Lower lobe of right lung (tissue), 2 donors: ENCODE measurements at regions not wholly inside any gene's neighbourhood (a gene's known extent, or its start where the extent isn't known, plus 50 kb on each side); places are given as distances from the start of the nearest gene placed in this dataset.

ENCODE experiments used
- ATAC-seq, 2 donors: fragments of 200-7000 bp; cut with Tn5 transposase; one replicate each; pipeline ENCODE4 v1.9.1; 2020 to 2022; ENCODE audit warnings: mild to moderate bottlenecking in 2 of 2, moderate library complexity in 2 of 2
- DNase-seq: peaks from one replicate; pipeline ENCODE4 v3.0.0-alpha.2; 2020
- H3K27ac ChIP-seq: fragments of 200-600 bp; one replicate; pipeline ENCODE4 v1.8.0; 2022
- H3K27me3 ChIP-seq: fragments of 200-600 bp; one replicate; pipeline ENCODE4 v1.8.0; 2022; ENCODE audit warnings: low read depth
- H3K36me3 ChIP-seq: fragments of 200-600 bp; one replicate; pipeline ENCODE4 v1.8.0; 2022; ENCODE audit warnings: mild to moderate bottlenecking
- H3K4me1 ChIP-seq: fragments of 200-600 bp; one replicate; pipeline ENCODE4 v1.8.0; 2022
- H3K4me3 ChIP-seq: fragments of 200-600 bp; one replicate; pipeline ENCODE4 v1.8.0; 2022; ENCODE audit warnings: mild to moderate bottlenecking
- H3K9me3 ChIP-seq: fragments of 200-600 bp; one replicate; pipeline ENCODE4 v1.8.0; 2022
- intact Hi-C: fragments of 100-400 bp; cut with DNase I; formaldehyde crosslinking; loops from one replicate; pipeline ENCODE4 v1.11.0; 2022
- TF ChIP-seq, protein P1 (sequence below): fragments of 200-600 bp; IDR thresholded peaks from one replicate; pipeline ENCODE4 v1.8.0; 2022; ENCODE audit warnings: antibody characterized with exemption, mild to moderate bottlenecking
- donor health status: DM: no; HTN: yes; CAD: no; lungs with severe emphysema.

DNA sequence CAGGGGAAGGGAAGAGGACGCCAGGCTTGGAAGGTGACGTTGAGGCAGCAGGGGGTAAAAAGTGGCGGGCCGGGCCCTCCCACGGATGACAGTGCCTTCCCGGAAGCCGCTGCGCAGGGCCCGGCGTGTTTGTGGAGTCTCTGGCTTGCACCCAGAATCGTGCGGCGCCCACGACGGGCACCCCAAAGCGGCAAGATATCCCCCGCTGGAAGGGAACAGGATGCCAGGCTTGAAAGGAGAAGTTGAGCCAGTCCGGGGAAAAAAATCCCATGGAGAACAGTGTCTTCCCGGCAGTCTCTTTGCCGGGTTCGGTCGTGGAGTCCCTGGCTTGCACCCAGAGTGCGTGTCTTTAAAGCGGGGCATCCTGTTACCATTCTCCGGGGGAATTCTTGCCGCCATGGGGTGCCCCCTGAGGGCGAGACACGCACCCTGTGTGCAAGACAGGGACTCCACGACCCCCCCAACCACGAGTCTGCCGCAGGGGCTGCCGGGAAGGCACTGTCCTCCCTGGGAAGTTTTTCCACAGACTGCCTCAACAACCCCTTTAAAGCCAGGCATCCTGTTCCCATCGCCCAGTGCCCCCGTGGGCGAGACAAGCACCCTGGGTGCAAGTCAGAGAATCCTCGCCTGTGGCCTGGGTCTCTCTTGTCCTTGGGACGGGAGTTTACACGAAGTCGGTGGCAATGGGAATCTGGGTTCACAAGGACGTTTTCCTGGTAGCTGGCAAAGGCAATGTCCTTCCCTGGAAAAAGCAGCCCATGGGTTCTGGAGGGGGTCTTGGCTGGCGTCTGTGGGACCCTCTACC, 156.1 kb upstream of the ALG10B start:
- Histone ChIP-seq H3K27me3 (no peaks in the 10 kb centered on the region), H3K27ac (no peak overlapping the region), H3K9me3 (no peaks in the 10 kb centered on the region), H3K4me3 (no peak overlapping the region), H3K36me3 (no peaks in the 10 kb centered on the region), H3K4me1 (no peaks in the 10 kb centered on the region)
- intact Hi-C loops, result no loop called here
- DNase-seq (no peak), ATAC-seq (no peak)
- TF ChIP-seq, protein P1, sequence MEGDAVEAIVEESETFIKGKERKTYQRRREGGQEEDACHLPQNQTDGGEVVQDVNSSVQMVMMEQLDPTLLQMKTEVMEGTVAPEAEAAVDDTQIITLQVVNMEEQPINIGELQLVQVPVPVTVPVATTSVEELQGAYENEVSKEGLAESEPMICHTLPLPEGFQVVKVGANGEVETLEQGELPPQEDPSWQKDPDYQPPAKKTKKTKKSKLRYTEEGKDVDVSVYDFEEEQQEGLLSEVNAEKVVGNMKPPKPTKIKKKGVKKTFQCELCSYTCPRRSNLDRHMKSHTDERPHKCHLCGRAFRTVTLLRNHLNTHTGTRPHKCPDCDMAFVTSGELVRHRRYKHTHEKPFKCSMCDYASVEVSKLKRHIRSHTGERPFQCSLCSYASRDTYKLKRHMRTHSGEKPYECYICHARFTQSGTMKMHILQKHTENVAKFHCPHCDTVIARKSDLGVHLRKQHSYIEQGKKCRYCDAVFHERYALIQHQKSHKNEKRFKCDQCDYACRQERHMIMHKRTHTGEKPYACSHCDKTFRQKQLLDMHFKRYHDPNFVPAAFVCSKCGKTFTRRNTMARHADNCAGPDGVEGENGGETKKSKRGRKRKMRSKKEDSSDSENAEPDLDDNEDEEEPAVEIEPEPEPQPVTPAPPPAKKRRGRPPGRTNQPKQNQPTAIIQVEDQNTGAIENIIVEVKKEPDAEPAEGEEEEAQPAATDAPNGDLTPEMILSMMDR, result no peak

DNA sequence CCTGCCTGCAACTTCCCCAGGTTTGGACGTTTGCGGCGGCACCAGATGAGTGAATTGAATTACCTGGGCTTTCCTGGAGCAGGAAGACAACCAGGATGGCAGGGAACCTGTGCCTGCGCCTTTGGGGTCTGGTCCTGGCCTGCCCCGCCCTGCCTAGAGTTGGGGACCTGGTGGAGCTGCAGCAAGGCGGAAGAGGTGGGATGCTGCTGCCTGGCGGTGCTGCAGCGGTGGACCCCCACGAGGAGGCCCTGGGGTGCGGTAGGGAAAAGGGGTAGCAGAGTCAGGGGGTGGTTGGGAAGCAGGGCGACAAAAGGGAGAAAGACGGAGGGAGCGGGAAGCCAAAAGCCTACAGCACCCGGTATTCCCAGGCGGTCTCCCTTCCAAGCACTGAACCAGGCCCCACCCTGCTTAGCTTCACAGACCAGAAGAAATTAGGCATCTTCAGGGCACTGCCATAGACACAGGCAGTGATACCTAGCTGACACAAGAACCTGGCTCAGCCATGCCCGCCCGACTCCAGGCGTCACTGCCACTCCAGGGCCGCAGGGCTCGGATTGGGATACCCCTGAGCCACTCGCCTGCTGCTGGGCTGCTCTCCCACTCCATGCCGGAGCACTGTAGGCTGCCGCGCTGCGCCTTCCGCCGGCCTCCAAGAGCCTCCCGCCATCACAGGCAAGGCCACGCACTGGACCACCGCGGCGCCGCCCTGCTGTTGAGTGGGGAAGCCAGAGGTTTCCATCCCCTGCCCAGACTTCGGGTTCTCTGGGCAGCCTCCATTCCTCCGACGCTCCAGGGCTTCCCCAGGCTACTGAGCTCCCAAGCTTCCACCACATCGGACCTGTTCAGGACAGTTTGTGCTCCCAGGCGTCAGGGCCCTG, 155.2 kb upstream of the ALG10B start:
- H3K9me3 ChIP-seq, result no peaks in the 10 kb centered on the region
- DNase-seq, result no peak

DNA sequence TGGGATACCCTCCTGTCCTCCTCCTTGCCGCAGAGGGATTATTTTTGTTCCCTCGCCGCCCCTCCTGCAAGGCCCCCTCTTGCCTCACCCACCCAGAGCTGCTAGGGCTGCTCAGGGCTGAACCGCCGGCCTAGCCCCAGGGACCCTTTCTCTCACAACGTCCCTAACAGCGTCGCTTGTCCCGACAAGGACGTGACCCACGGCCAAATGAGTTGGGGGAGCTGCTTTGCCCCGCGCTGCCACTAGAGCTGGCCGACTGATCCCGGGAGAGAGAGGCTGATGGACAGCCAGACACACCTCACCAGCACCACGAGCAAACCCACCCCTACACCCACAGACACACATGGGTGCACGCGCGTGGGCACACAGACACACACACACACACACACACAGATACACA, 154.6 kb upstream of the ALG10B start:
- intact Hi-C loops, result no loop called here
- Histone ChIP-seq H3K27ac (no peak overlapping the region), H3K27me3 (no peaks in the 10 kb centered on the region), H3K4me1 (no peaks in the 10 kb centered on the region), H3K9me3 (no peaks in the 10 kb centered on the region), H3K36me3 (no peaks in the 10 kb centered on the region), H3K4me3 (no peak overlapping the region)
- TF ChIP-seq, protein P1, result no peak
- ATAC-seq (no peak), DNase-seq (no peak)

More for the DNA sequence above, 155.2 kb upstream of the ALG10B start:
- Histone ChIP-seq H3K4me1 (no peaks in the 10 kb centered on the region), H3K4me3 (no peak overlapping the region), H3K27me3 (no peaks in the 10 kb centered on the region), H3K27ac (no peak overlapping the region), H3K36me3 (no peaks in the 10 kb centered on the region)
- TF ChIP-seq, protein P1, result no peak
- ATAC-seq, result peak in 1 of 2 donors; percentile 20
- intact Hi-C loops, result no loop called here

DNA sequence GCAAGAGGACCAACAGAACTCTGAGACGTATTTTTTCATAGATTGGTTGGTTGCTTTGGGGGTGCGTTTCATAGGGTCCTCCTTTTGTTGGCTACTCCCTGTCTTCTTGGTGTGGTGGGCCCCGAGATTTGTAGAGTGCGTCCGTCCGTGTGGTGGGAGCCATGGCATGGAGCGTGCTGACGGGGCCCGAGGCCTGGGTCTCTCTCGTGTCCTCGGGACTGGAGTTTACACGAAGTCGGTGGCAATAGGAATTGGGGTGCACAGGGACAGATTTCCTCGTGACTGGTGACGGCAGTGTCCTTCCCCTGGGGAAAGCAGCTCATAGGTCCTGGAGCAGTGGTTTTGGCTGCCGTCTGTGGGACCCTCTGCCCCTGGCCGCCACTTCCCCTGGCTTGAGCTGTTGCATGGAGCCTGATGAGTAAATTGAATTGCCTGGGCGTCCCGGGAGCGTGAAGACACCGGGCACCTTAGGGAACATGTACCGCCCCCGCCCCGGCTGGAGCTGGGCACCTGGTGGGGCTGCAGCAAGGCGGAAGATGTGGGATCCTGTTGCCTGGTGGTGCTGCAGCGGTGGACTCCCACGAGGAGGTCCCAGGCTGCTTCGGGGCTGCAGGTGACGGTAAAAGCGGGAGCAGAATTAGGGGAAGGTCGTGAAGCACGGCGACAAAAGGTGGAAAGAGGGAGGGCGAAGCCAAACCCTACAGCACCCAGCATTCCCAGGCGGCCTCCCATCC, 153.7 kb upstream of the ALG10B start:
- no peak overlapping the region for H3K27ac ChIP-seq
- no peak for DNase-seq
- no peaks in the 10 kb centered on the region for H3K4me1 ChIP-seq
- ATAC-seq, result no peak
- no peaks in the 10 kb centered on the region for H3K27me3 ChIP-seq
- no peak overlapping the region for H3K4me3 ChIP-seq
- intact Hi-C loops, result no loop called here
- H3K36me3 ChIP-seq, result no peaks in the 10 kb centered on the region
- no peaks in the 10 kb centered on the region for H3K9me3 ChIP-seq
- TF ChIP-seq, protein P1, result no peak

DNA sequence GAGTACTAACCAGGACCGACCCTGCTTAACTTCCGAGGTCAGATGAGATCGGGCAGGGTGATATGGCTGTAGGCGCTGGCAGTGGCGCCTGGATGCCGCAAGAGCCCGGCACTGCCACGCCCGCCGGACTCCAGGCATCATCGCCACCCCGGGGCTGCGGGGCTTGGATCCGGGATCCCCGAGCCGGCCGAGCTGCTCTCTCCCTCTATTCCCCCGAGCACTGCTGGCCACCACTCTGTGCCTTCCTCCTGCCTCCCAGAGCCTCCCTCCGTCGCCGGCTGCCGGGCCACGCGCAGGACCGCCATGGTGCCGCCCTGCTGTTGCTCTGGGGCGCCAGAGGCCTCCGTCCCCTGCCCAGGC, 153.2 kb upstream of the ALG10B start:
- DNase-seq (no peak), ATAC-seq (no peak)

More for the DNA sequence above, 153.2 kb upstream of the ALG10B start:
- Histone ChIP-seq H3K9me3 (no peaks in the 10 kb centered on the region), H3K27ac (no peak overlapping the region), H3K27me3 (no peaks in the 10 kb centered on the region), H3K36me3 (no peaks in the 10 kb centered on the region), H3K4me3 (no peak overlapping the region), H3K4me1 (no peaks in the 10 kb centered on the region)
- intact Hi-C loops, result no loop called here
- TF ChIP-seq, protein P1, result no peak
